Mesendoderm (in vitro differentiated cells): ENCODE measurements at regions not wholly inside any gene's neighbourhood (a gene's known extent, or its start where the extent isn't known, plus 50 kb on each side); places are given as distances from the start of the nearest gene placed in this dataset.

Experiments
- DNase-seq: peaks from one replicate; pipeline ENCODE4 v3.0.0; 2013
- H2AK5ac ChIP-seq: 2 replicates; pipeline ENCODE4 v1.6.1; 2013; ENCODE audit warnings: low read length, inconsistent platforms
- H2BK120ac ChIP-seq: 2 replicates; pipeline ENCODE4 v1.6.1; 2013; ENCODE audit warnings: low read depth, mild to moderate bottlenecking, low read length, moderate library complexity, mixed read lengths
- H2BK15ac ChIP-seq: replicated peaks from 2 replicates; pipeline ENCODE4 v1.6.1; 2013; ENCODE audit warnings: low read depth, mild to moderate bottlenecking, moderate library complexity
- H2BK5ac ChIP-seq: 2 replicates; pipeline ENCODE4 v1.6.1; 2013; ENCODE audit warnings: low read length, inconsistent platforms
- H3K18ac ChIP-seq: 2 replicates; pipeline ENCODE4 v1.6.1; 2013; ENCODE audit warnings: mild to moderate bottlenecking, low read length, mixed read lengths
- H3K23ac ChIP-seq: one replicate; pipeline ENCODE4 v1.6.1; 2013; ENCODE audit warnings: low read length
- H3K27ac ChIP-seq: 2 replicates; pipeline ENCODE4 v1.5.1; 2013; ENCODE audit warnings: low read depth, mild to moderate bottlenecking, inconsistent platforms, low read length, moderate library complexity
- H3K27me3 ChIP-seq: 2 replicates; pipeline ENCODE4 v1.6.1; 2013; ENCODE audit warnings: low read length, control low read depth, mild to moderate bottlenecking, inconsistent platforms; ENCODE audit not compliant: insufficient read depth, poor library complexity
- H3K36me3 ChIP-seq: 2 replicates; pipeline ENCODE4 v1.6.1; 2013; ENCODE audit warnings: low read length, inconsistent platforms; ENCODE audit not compliant: control insufficient read depth, insufficient read depth
- H3K4ac ChIP-seq: one replicate; pipeline ENCODE4 v1.6.1; 2013; ENCODE audit warnings: low read depth, mild to moderate bottlenecking, low read length, moderate library complexity
- H3K4me1 ChIP-seq: 2 replicates; pipeline ENCODE4 v1.6.1; 2013; ENCODE audit warnings: low read depth, low read length, inconsistent platforms; ENCODE audit not compliant: control insufficient read depth
- H3K4me2 ChIP-seq: 2 replicates; pipeline ENCODE4 v1.6.1; 2013; ENCODE audit warnings: low read length
- H3K4me3 ChIP-seq: 2 replicates; pipeline ENCODE4 v1.5.1; 2013; ENCODE audit warnings: mild to moderate bottlenecking, low read length
- H3K56ac ChIP-seq: one replicate; pipeline ENCODE4 v1.6.1; 2013; ENCODE audit warnings: low read length
- H3K79me1 ChIP-seq: 2 replicates; pipeline ENCODE4 v1.6.1; 2013; ENCODE audit warnings: low read length, inconsistent platforms
- H3K79me2 ChIP-seq: 2 replicates; pipeline ENCODE4 v1.6.1; 2013; ENCODE audit warnings: mild to moderate bottlenecking, low read length; ENCODE audit not compliant: control insufficient read depth, insufficient read depth
- H3K9ac ChIP-seq: 2 replicates; pipeline ENCODE4 v1.6.1; 2013; ENCODE audit warnings: low read length, inconsistent platforms
- H4K5ac ChIP-seq: one replicate; pipeline ENCODE4 v1.6.1; 2013; ENCODE audit warnings: low read length
- H4K8ac ChIP-seq: one replicate; pipeline ENCODE4 v1.6.1; 2013; ENCODE audit warnings: low read depth, mild to moderate bottlenecking, control low read depth, low read length, moderate library complexity
- WGBS: extraction: QIAGEN DNeasy Blood & Tissue Kit; methylation state at CpG from one replicate; pipeline ENCODE4 v1.1.7; 2013; ENCODE audit warnings: low lambda C conversion rate, missing lambda C conversion rate; ENCODE audit not compliant: insufficient coverage; ENCODE audit errors: extremely low coverage; 5-methylcytosine and 5-hydroxymethylcytosine counted together

DNA sequence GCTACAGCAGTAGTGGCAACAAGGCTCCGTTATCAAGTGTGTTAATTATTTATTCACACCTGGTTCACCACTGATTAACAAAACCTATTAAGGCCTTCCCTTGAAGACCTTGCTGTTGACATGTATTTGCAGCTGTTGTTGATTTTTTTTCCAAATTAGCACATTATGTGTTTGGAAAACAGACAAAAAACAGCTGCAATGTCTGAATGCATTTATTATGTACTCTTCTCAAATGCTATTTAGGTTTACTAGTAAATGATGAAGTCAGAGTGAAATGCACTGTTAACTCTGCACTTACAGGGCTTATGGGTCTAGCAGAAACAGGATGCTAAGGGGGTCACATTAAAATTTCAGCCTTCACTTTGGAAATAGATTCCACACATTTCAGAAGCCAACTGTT lies 99.5 kb upstream of the PCDH7 start:
- H3K36me3 ChIP-seq = no peaks in the 10 kb centered on the region
- peak; percentile 72 for DNase-seq
- peaks cover 2% of the 10 kb centered on the region for H3K4me1 ChIP-seq
- no peak overlapping the region for H3K23ac ChIP-seq
- no peak overlapping the region for H3K4me3 ChIP-seq
- H2BK15ac ChIP-seq = no peak overlapping the region
- H3K18ac ChIP-seq = no peak overlapping the region
- no peak overlapping the region for H2AK5ac ChIP-seq
- H3K9ac ChIP-seq = no peak overlapping the region
- H4K8ac ChIP-seq = no peak overlapping the region
- H3K27ac ChIP-seq = no peak overlapping the region
- H3K79me2 ChIP-seq = no peaks in the 10 kb centered on the region
- no peaks in the 10 kb centered on the region for H3K79me1 ChIP-seq
- no peak overlapping the region for H3K56ac ChIP-seq
- no CpG with 5 or more reads among the region's 1 CpG for WGBS
- H2BK5ac ChIP-seq = no peak overlapping the region
- H3K27me3 ChIP-seq = no peaks in the 10 kb centered on the region
- H4K5ac ChIP-seq = no peak overlapping the region
- no peak overlapping the region for H2BK120ac ChIP-seq
- no peak overlapping the region for H3K4ac ChIP-seq
- no peak overlapping the region for H3K4me2 ChIP-seq

- DNase-seq = no peak
- Histone ChIP-seq H3K4me1 (no peaks in the 10 kb centered on the region), H3K79me1 (no peaks in the 10 kb centered on the region), H3K27ac (no peak overlapping the region), H3K4ac (no peak overlapping the region), H2BK120ac (no peak overlapping the region), H3K4me3 (no peak overlapping the region), H3K23ac (no peak overlapping the region), H2AK5ac (no peak overlapping the region), H2BK15ac (no peak overlapping the region), H2BK5ac (no peak overlapping the region), H4K8ac (no peak overlapping the region), H3K56ac (no peak overlapping the region), H3K9ac (no peak overlapping the region), H3K18ac (no peak overlapping the region), H3K79me2 (no peaks in the 10 kb centered on the region), H3K36me3 (no peaks in the 10 kb centered on the region), H3K27me3 (no peaks in the 10 kb centered on the region), H4K5ac (no peak overlapping the region), H3K4me2 (no peak overlapping the region)
- no CpG with 5 or more reads among the region's 3 CpGs for WGBS
Observed at GRCh38 chr4:30630431-30630830, 89.7 kb upstream of the PCDH7 start.

DNA sequence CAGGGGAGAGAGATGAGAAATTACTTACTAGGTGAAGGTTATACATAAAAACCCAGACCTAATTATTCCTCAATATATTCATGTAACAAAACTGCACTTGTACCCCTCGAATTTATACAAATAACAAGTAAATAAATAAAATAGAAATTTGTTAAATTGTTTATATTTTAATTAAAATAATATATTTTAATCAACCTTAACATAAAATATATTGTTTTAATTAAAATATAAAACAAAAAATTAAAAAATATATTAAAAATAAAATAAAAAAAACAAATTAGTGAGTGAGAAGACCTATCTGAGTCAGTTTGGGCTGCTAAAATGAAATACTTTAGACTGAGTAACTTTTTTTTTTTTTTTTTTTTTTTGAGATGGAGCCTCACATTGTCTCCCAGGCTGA lies 87.4 kb upstream of the PCDH7 start:
- no peaks in the 10 kb centered on the region for H3K27me3 ChIP-seq
- no peak overlapping the region for H2BK5ac ChIP-seq

DNA sequence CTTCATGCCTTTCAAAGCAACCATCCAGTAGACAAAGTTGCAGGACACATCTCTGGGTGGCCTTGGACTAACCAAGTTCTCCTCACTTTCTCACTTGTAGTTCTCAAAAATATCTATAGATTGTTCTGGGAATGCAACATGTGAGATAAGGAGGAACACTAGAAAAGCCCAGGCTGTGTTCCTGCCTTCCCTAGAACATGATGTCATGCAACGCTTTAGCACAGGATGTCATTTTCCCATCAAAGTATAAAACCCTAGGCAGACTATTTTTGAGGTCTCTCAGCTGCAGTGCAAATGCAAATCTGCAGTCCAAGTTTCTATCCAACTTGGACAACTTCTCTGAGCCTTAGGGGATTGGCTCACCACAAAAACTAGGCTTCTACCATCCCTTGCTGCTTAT lies 78.8 kb upstream of the PCDH7 start:
- Histone ChIP-seq H3K9ac (no peak overlapping the region), H3K4me3 (no peak overlapping the region), H2AK5ac (no peak overlapping the region), H3K4ac (no peak overlapping the region), H4K5ac (no peak overlapping the region), H3K4me1 (no peaks in the 10 kb centered on the region), H3K4me2 (no peak overlapping the region), H3K27me3 (no peaks in the 10 kb centered on the region), H2BK15ac (no peak overlapping the region), H3K79me1 (no peaks in the 10 kb centered on the region), H4K8ac (no peak overlapping the region), H2BK120ac (no peak overlapping the region), H3K79me2 (no peaks in the 10 kb centered on the region), H3K27ac (no peak overlapping the region), H3K23ac (no peak overlapping the region), H3K18ac (no peak overlapping the region), H3K36me3 (no peaks in the 10 kb centered on the region), H2BK5ac (no peak overlapping the region), H3K56ac (no peak overlapping the region)
- no CpG with 5 or more reads among the region's 1 CpG for WGBS
- no peak for DNase-seq

More for the DNA sequence above, 87.4 kb upstream of the PCDH7 start:
- no peak overlapping the region for H2BK15ac ChIP-seq
- no peak overlapping the region for H3K4me2 ChIP-seq
- no peak overlapping the region for H4K8ac ChIP-seq
- no peaks in the 10 kb centered on the region for H3K79me2 ChIP-seq
- no peak overlapping the region for H3K27ac ChIP-seq
- H3K4ac ChIP-seq = no peak overlapping the region
- H4K5ac ChIP-seq = no peak overlapping the region
- no peak overlapping the region for H3K23ac ChIP-seq
- WGBS = no CpG with 5 or more reads among the region's 1 CpG
- H3K79me1 ChIP-seq = no peaks in the 10 kb centered on the region
- no peaks in the 10 kb centered on the region for H3K36me3 ChIP-seq
- no peak overlapping the region for H2AK5ac ChIP-seq
- DNase-seq = no peak
- H3K56ac ChIP-seq = no peak overlapping the region
- no peak overlapping the region for H3K18ac ChIP-seq
- no peak overlapping the region for H2BK120ac ChIP-seq
- no peak overlapping the region for H3K9ac ChIP-seq
- H3K4me1 ChIP-seq = no peaks in the 10 kb centered on the region
- H3K4me3 ChIP-seq = no peak overlapping the region

- Histone ChIP-seq H3K4me1 (no peaks in the 10 kb centered on the region), H4K8ac (no peak overlapping the region), H2BK15ac (no peak overlapping the region), H3K9ac (no peak overlapping the region), H3K79me1 (no peaks in the 10 kb centered on the region), H3K18ac (no peak overlapping the region), H2BK120ac (no peak overlapping the region), H3K4ac (no peak overlapping the region), H3K27me3 (no peaks in the 10 kb centered on the region), H2BK5ac (no peak overlapping the region), H3K4me2 (no peak overlapping the region), H3K4me3 (no peak overlapping the region), H3K23ac (no peak overlapping the region), H3K79me2 (no peaks in the 10 kb centered on the region), H2AK5ac (no peak overlapping the region), H3K56ac (no peak overlapping the region), H4K5ac (no peak overlapping the region), H3K27ac (no peak overlapping the region), H3K36me3 (no peaks in the 10 kb centered on the region)
- DNase-seq = no peak
- no CpG with 5 or more reads among the region's 1 CpG for WGBS
Observed at GRCh38 chr4:30642567-30642966, 77.6 kb upstream of the PCDH7 start.

- H2BK15ac ChIP-seq = no peak overlapping the region
- no peak overlapping the region for H4K8ac ChIP-seq
- no peak overlapping the region for H3K4me3 ChIP-seq
- no peak overlapping the region for H2BK5ac ChIP-seq
- no peak overlapping the region for H2BK120ac ChIP-seq
- no peak for DNase-seq
- no peak overlapping the region for H3K27ac ChIP-seq
- H2AK5ac ChIP-seq = no peak overlapping the region
- no peak overlapping the region for H3K9ac ChIP-seq
- H3K56ac ChIP-seq = no peak overlapping the region
- no peak overlapping the region for H3K4ac ChIP-seq
- no CpG with 5 or more reads among the region's 1 CpG for WGBS
- H4K5ac ChIP-seq = no peak overlapping the region
- no peaks in the 10 kb centered on the region for H3K79me2 ChIP-seq
- no peaks in the 10 kb centered on the region for H3K27me3 ChIP-seq
- no peaks in the 10 kb centered on the region for H3K4me1 ChIP-seq
- H3K23ac ChIP-seq = no peak overlapping the region
- H3K4me2 ChIP-seq = no peak overlapping the region
- no peak overlapping the region for H3K18ac ChIP-seq
- H3K36me3 ChIP-seq = no peaks in the 10 kb centered on the region
- no peaks in the 10 kb centered on the region for H3K79me1 ChIP-seq
Observed at GRCh38 chr4:30653291-30653690, 66.9 kb upstream of the PCDH7 start.
